ENCODE measurements at regions not wholly inside any gene's neighbourhood (a gene's known extent, or its start where the extent isn't known, plus 50 kb on each side); places are given as distances from the start of the nearest gene placed in this dataset.
"Not testable (repeated sequence)": the region's sequence is repeated elsewhere in the genome, so short reads cannot be mapped to it uniquely, and the experiment has no call there.

DNA sequence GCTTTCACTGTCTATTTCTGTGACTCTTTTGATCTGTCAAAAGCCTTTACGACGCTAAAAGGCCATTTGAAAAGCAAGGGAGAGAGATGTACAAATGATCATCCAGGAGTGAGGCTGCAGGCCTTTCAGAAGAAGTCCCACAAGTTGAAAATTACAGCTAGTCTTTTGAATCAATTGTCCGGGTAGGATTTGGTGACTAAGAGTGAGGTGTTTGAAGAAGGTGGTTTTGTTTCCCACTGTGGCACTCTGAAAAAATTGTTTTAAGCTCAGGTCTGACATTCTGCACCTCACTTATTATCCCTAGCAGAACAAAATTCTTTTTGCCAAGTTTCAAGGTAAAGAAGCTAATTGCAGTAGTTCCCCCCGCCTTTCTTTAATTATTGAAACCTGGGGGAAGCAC lies 50.8 kb upstream of the TMEM108 start:
- ATAC-seq (replicated peaks) (no peak), DNase-seq (no peak)
- Mint-ChIP-seq H3K27me3 (no peaks in the 10 kb centered on the region), H3K27ac (no peak overlapping the region), H3K4me1 (no peaks in the 10 kb centered on the region), H3K9me3 (peaks cover 8 to 9% of the 10 kb centered on the region in 2 donors), H3K4me3 (no peak overlapping the region), H3K36me3 (no peaks in the 10 kb centered on the region)

DNA sequence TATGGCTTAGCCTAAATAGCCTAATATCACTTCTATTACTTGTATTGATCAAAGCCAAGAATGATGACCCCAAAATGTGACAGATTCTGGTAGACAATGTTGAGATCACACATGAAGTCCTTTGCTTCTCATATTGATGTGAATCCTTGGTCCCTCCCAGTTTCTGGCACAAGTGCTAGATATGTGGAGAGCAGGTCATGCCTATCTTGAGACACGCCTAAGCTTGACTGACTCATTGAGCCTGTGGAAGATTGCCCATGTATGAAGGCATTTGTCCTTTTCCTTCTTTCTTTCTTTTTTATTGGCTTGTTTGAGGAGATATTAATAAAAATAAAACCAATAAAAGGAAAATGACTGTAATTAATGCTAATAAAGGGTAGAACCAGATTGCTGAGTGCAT lies 54.0 kb upstream of the TMEM108 start:
- Mint-ChIP-seq H3K27ac (no peak overlapping the region), H3K9me3 (peaks cover 10 to 16% of the 10 kb centered on the region in 2 donors), H3K4me1 (no peaks in the 10 kb centered on the region), H3K27me3 (no peaks in the 10 kb centered on the region), H3K36me3 (no peaks in the 10 kb centered on the region), H3K4me3 (no peak overlapping the region)
- ATAC-seq (replicated peaks) (no peak), DNase-seq (no peak)

DNA sequence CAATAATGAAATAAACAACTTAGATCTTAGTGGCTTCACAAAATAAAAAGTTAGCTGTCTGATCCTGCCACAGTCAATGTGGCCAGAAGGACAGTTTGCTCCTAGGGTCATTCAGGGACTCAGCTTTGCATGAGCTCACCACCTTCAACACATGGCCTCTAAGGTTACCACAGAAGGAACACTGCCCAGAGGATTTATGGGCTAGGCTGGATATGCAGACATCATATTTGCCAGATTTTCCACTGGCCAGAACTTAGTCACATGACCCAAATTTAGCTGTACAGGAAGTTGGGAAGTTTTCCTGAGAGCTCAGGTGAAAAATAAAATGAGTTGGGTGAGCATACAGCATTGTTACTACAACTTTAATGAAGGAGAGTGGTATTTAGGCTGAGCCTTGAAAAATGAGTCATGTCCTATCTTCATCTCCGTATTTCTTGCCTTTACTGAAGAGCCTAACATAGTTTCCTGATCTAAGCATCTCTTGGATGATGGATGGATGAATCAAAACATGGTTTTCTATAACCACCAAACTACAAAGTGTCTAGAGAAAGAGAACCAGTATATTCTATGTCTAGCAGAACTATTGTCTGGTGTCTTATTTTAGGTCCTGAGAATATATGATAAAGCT lies 54.9 kb upstream of the TMEM108 start:
- H3K4me3 Mint-ChIP-seq: no peak overlapping the region
- peaks cover 2 to 3% of the 10 kb centered on the region in 2 donors for H3K4me1 Mint-ChIP-seq
- DNase-seq: no peak
- H3K9me3 Mint-ChIP-seq: peaks cover 10 to 16% of the 10 kb centered on the region in 2 donors
- no peak overlapping the region for H3K27ac Mint-ChIP-seq
- no peak for ATAC-seq (replicated peaks)
- H3K36me3 Mint-ChIP-seq: no peaks in the 10 kb centered on the region
- no peaks in the 10 kb centered on the region for H3K27me3 Mint-ChIP-seq

DNA sequence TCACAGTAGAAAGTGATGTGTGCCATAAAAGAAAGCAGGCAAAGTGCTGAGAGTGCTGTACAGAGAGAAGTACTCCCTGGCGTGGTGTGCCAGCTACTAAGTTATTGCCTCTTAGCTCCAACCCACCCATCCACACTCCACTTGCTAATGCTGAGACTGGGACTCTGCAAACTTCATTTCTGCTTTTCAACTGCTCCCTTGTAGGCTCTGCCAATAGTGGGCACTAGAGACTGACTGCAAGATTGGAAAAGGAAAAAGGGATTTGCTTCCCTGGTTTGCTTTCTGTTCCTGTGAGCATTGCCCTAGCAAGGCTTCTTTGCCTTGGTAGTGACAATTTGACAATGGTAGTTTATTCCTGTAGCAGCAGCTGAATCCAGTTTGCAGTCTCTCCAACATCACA lies 56.5 kb upstream of the TMEM108 start:
- H3K4me1 Mint-ChIP-seq: peaks cover 2 to 8% of the 10 kb centered on the region in 2 donors
- ATAC-seq (replicated peaks) (peak in 1 of 2 donors; percentile 23), DNase-seq (no peak)
- peaks cover 10 to 16% of the 10 kb centered on the region in 2 donors for H3K9me3 Mint-ChIP-seq
- H3K27me3 Mint-ChIP-seq: no peaks in the 10 kb centered on the region
- H3K4me3 Mint-ChIP-seq: no peak overlapping the region
- H3K36me3 Mint-ChIP-seq: no peaks in the 10 kb centered on the region
- no peak overlapping the region for H3K27ac Mint-ChIP-seq

DNA sequence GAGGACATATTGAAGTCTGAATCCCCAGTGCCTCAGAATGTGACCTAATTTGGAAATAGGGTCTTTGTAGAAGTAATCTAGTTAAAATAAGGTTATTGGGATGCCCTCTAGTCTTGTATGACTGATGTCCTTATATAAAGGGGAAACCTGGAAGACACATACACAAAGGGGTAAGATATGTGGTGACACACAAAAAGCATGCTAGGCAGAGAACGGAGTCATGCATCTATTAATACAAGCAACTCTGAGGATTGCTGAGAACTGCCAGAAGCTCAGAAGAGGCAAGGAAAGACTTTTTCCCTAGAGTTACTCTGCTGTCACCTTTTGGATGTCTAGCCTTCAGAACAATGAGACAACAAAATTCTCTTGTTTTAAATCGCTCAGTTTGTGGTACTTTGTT lies 58.1 kb upstream of the TMEM108 start:
- H3K27me3 Mint-ChIP-seq: no peaks in the 10 kb centered on the region
- peaks cover 4 to 8% of the 10 kb centered on the region in 2 donors for H3K9me3 Mint-ChIP-seq
- ATAC-seq (replicated peaks) (no peak), DNase-seq (no peak)
- H3K27ac Mint-ChIP-seq: no peak overlapping the region
- H3K4me3 Mint-ChIP-seq: no peak overlapping the region
- no peaks in the 10 kb centered on the region for H3K36me3 Mint-ChIP-seq
- peaks cover 2 to 8% of the 10 kb centered on the region in 2 donors for H3K4me1 Mint-ChIP-seq

DNA sequence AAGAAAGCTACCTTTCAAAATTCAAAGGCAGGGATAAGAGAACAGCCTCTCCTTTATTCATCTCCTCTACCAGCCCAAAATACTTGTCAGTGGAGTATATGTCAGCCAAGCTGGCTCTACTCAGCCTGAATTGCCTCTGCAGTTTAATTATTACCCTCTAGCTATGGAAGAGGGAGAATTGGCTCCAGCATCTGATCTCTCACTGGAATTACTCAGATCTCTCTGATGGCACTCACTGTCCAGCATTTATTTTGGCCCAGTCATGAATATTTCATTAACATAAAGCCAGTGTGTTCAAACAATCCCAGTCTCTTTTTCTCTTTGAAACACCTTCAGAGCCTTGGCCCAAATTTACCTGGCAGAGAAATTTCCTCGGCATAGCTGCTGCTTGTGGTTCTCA lies 58.6 kb upstream of the TMEM108 start:
- H3K4me1 Mint-ChIP-seq: peaks cover 2 to 8% of the 10 kb centered on the region in 2 donors
- peaks cover 4 to 8% of the 10 kb centered on the region in 2 donors for H3K9me3 Mint-ChIP-seq
- H3K27me3 Mint-ChIP-seq: no peaks in the 10 kb centered on the region
- DNase-seq (no peak), ATAC-seq (replicated peaks) (no peak)
- H3K36me3 Mint-ChIP-seq: no peaks in the 10 kb centered on the region
- H3K27ac Mint-ChIP-seq: no peak overlapping the region
- H3K4me3 Mint-ChIP-seq: no peak overlapping the region

DNA sequence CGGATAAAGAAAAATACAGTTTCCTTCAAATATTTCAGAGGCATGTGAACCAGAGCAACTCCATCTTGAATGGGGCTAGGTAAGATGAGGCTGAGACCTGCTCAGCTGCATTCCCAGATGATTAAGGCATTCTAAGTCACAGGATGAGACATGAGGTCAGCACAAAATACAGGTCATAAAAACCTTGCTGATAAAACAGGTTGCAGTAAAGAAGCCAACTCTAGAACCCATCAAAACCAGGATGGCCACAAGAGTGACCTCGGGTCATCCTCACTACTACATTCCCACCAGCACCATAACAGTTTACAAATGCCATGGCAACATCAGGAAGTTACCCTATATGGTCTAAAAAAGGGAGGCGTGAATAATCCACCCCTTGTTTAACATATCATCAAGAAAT lies 59.2 kb upstream of the TMEM108 start:
- H3K27me3 Mint-ChIP-seq; H3K27ac Mint-ChIP-seq; H3K36me3 Mint-ChIP-seq; DNase-seq; H3K4me1 Mint-ChIP-seq; ATAC-seq (replicated peaks); H3K9me3 Mint-ChIP-seq; H3K4me3 Mint-ChIP-seq: not testable (repeated sequence)

DNA sequence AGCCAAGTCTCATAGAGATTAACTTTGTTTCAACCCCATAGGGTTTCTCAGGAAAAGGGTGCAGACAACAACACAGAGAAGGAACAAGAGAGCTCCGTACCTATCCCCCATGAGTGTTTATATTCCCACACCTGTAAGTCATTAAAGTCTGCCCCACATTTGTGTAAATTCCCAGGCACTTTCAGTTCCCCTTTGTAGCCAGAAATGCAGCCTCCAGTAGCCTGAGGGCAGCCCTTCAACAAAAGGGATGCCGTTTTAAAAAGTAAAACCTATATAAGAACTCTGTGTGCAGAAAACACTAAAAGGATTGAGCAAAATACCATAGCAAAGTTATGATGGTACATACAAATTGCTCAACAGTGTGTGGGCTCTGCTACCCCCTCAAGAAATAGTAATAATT lies 59.7 kb upstream of the TMEM108 start:
- ATAC-seq (replicated peaks) (peak; percentile 61), DNase-seq (no peak)
- Mint-ChIP-seq H3K4me1 (peaks cover 2 to 8% of the 10 kb centered on the region in 2 donors), H3K9me3 (peaks cover 2 to 8% of the 10 kb centered on the region in 2 donors), H3K27me3 (no peaks in the 10 kb centered on the region), H3K27ac (no peak overlapping the region), H3K4me3 (no peak overlapping the region), H3K36me3 (no peaks in the 10 kb centered on the region)

DNA sequence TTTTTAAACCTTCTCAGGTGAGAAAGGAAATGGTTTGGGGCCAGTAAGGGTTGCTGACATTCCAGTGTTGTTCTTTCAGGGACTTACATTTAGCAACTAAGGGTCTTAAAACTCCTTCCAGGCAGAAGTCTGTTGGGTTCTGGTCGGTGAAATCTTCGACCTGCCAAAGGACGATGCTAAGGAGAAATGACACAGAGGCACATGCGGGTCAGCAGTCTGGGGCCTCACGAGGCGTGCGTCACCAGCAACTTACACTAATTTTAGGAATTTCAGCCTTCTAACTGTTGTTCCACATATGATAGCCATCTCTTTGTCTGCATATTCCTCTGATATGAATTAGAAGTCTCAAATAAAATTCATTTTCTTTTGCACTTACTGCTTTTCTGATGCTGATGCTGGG lies 64.1 kb upstream of the TMEM108 start:
- peaks cover 2 to 8% of the 10 kb centered on the region in 2 donors for H3K4me1 Mint-ChIP-seq
- H3K27ac Mint-ChIP-seq: no peak overlapping the region
- no peak for ATAC-seq (replicated peaks)
- no peak overlapping the region for H3K4me3 Mint-ChIP-seq
- H3K36me3 Mint-ChIP-seq: no peaks in the 10 kb centered on the region
- H3K27me3 Mint-ChIP-seq: no peaks in the 10 kb centered on the region
- DNase-seq: no peak
- H3K9me3 Mint-ChIP-seq: peaks cover 0 to 1% of the 10 kb centered on the region in 2 donors

DNA sequence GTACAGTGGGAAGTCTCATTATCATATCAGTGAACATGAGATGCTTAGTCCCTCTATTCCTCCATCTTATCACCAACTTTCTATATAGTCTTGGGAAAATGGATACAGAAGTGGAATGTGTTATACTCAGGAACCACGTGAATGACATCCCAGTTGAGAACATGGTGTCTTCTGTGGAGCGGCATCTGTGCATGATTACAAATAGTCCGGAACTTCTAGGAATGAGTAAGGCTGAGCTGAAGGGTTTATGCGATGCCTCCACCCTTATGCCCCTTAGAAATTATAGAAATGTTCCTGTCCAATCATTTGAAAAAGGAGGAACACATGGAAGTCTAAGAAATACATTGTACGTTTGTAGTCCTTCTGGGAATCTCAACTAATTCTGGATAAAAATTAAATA lies 64.8 kb upstream of the TMEM108 start:
- ATAC-seq (replicated peaks) (no peak), DNase-seq (no peak)
- Mint-ChIP-seq H3K4me3 (no peak overlapping the region), H3K27me3 (no peaks in the 10 kb centered on the region), H3K27ac (no peak overlapping the region), H3K4me1 (peaks cover under 1 to 7% of the 10 kb centered on the region in 2 donors), H3K9me3 (peaks cover 0 to 1% of the 10 kb centered on the region in 2 donors), H3K36me3 (no peaks in the 10 kb centered on the region)

DNA sequence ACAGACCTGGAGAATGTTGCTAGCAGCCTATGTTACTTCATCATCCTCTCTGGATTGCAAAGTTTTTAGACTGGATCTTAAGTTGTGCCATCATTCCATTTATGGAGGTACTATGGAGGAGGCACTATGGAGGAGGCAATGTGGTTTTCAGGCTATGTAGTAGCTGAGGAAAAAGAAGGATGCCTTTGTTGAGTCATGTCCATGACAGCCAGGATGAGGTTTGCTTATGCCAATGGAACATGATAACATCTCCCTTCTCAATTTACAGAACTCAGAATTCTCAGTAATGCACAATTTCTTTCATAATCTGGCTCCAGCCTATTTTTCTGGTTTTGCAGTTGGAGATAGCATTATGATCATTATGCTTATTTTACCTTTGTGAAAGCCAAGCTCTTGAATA lies 65.9 kb upstream of the TMEM108 start:
- no peak overlapping the region for H3K27ac Mint-ChIP-seq
- H3K36me3 Mint-ChIP-seq: no peaks in the 10 kb centered on the region
- no peaks in the 10 kb centered on the region for H3K27me3 Mint-ChIP-seq
- peaks cover 0 to 1% of the 10 kb centered on the region in 2 donors for H3K9me3 Mint-ChIP-seq
- no peak overlapping the region for H3K4me3 Mint-ChIP-seq
- no peaks in the 10 kb centered on the region for H3K4me1 Mint-ChIP-seq
- DNase-seq (no peak), ATAC-seq (replicated peaks) (no peak)

DNA sequence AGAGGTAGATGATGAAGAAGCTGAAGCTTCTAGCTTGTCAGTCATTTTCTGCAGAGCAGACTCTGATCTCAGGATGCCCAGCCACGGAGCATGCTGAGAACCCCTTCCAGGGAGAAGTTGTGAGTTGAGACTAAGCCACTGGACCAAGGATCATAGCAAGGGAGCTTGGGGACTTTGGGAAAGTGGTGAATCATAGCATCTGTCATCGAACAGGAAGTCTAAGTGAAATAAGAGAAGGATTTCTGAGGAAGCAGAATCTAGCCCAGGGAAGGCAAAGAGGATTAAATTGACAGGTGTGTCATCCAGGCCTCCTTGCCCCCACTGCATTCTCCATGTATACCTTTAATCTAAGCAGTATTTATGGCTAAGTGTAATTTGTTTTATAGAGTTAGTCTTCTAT lies 71.8 kb upstream of the TMEM108 start:
- Mint-ChIP-seq H3K36me3 (no peaks in the 10 kb centered on the region), H3K9me3 (peaks cover 0 to 4% of the 10 kb centered on the region in 2 donors), H3K4me1 (no peaks in the 10 kb centered on the region), H3K27ac (no peak overlapping the region), H3K27me3 (no peaks in the 10 kb centered on the region), H3K4me3 (no peak overlapping the region)
- DNase-seq (no peak), ATAC-seq (replicated peaks) (no peak)

DNA sequence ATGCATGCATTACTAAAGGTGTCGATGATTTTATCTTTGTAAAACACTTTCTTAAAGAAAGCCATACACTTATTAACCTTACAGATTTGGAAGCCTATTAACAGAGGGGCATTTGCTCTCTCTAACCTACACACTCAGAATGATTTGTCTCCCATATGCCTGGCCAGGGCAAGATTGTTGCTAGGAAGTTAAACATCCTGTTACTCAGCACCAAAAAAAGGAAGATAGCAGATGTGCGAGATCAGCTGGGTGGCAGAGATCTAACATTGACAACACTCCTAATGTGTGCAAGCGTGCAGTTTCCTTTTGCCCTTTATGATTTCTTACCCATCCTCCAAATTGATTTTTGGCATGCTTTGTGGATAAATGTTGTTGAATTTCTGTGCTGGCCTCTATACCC lies 73.9 kb upstream of the TMEM108 start:
- ATAC-seq (replicated peaks) (no peak), DNase-seq (no peak)
- Mint-ChIP-seq H3K4me3 (no peak overlapping the region), H3K27ac (no peak overlapping the region), H3K36me3 (no peaks in the 10 kb centered on the region), H3K4me1 (no peaks in the 10 kb centered on the region), H3K27me3 (no peaks in the 10 kb centered on the region), H3K9me3 (peaks cover 0 to 2% of the 10 kb centered on the region in 2 donors)

DNA sequence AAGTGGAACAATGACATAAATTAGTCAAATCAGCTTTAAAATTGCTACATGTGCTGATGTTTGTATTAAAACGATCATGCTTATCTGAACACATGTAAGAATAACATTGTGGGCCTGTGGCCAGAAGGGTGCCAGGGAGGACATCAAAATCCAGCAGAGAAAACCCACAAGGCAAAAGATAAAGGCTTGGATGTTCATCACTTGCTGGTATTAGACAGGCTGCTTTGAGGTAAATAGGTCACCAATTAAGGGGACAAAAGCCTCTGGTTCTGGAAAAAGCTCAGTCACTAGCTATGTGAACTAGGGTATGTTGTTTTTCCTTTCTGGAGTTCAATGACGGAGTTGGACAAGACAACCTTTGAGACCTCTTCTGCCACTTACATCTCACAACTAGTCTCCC lies 74.4 kb upstream of the TMEM108 start:
- H3K36me3 Mint-ChIP-seq: no peaks in the 10 kb centered on the region
- H3K9me3 Mint-ChIP-seq: peaks cover 0 to 2% of the 10 kb centered on the region in 2 donors
- H3K27ac Mint-ChIP-seq: no peak overlapping the region
- H3K4me3 Mint-ChIP-seq: no peak overlapping the region
- ATAC-seq (replicated peaks) (no peak), DNase-seq (no peak)
- H3K4me1 Mint-ChIP-seq: no peaks in the 10 kb centered on the region
- H3K27me3 Mint-ChIP-seq: no peaks in the 10 kb centered on the region

DNA sequence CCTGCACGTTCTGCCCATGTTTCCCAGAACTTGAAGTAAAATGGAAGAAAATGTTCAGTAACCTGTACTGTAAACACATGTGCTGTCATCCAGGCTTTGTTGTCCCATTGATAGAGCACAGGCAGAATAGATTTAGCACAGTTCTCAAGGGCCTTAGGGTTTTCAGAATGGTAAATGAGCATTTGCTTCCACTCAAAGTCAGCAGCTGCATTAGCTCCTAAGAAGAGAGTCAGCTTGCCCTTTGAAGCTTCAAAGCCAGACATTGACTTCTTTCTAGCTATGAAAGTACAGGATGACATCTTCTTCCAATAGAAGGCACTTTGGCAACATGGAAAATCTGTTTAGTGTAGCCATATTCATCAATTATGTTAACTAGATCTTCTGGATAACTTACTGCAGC lies 76.2 kb upstream of the TMEM108 start:
- no peak overlapping the region for H3K27ac Mint-ChIP-seq
- no peak for DNase-seq
- H3K27me3 Mint-ChIP-seq: peaks cover 0 to 5% of the 10 kb centered on the region in 2 donors
- peaks cover 0 to 2% of the 10 kb centered on the region in 2 donors for H3K9me3 Mint-ChIP-seq
- H3K4me3 Mint-ChIP-seq: no peak overlapping the region
- no peak for ATAC-seq (replicated peaks)
- H3K4me1 Mint-ChIP-seq: no peaks in the 10 kb centered on the region
- no peaks in the 10 kb centered on the region for H3K36me3 Mint-ChIP-seq

DNA sequence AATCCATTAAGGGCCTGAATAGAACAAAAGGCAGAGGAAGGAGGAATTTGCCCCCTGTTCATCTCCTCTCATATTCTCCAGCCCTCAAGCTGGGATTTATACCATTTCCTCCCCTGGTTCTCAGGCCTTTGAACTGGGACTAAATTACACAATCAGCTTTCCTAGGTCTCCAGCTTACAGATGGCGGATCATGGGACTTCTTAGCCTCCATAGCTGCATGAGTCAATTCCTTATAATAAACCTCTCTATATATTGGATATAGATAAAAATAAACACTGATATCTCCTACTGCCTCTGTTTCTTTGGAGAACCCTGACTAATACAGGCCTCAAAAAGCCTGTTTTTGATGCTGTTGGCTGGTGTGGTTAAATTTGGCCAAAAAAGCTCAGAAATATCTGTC lies 84.5 kb upstream of the TMEM108 start:
- Mint-ChIP-seq H3K4me1 (no peaks in the 10 kb centered on the region), H3K4me3 (no peak overlapping the region), H3K36me3 (no peaks in the 10 kb centered on the region), H3K9me3 (no peaks in the 10 kb centered on the region), H3K27ac (peak overlapping the region; percentile 47), H3K27me3 (peaks cover 0 to 10% of the 10 kb centered on the region in 2 donors)
- no peak for ATAC-seq (replicated peaks)
- DNase-seq: no peak

Measured in stimulated activated naive B cell treated with anti-CD40 and anti-IgM and Interleukin-4, amounts not matched to agents 10 μg/mL and 1 μg/mL and 100 μg/mL, for 72 hours (primary cell).